Lower leg skin (tissue), 3 donors: ENCODE measurements at regions not wholly inside any gene's neighbourhood (a gene's known extent, or its start where the extent isn't known, plus 50 kb on each side); places are given as distances from the start of the nearest gene placed in this dataset.

Experiments used
- CTCF ChIP-seq, 3 donors: fragments of 450-650 bp; IDR thresholded peaks; one replicate each; pipeline ENCODE4 v1.5.1; 2016; ENCODE audit warnings: antibody characterized with exemption in 3 of 3, mild to moderate bottlenecking in 3 of 3, moderate library complexity in 2 of 3
- POLR2A ChIP-seq, 2 donors: fragments of 450-650 bp; IDR thresholded peaks; one replicate each; pipeline ENCODE4 v1.6.1; 2016 to 2017; ENCODE audit warnings: antibody characterized with exemption in 2 of 2, mild to moderate bottlenecking in 1 of 2, moderate library complexity in 1 of 2

GRCh38 chr6:66361886-66362285 lies 654.9 kb upstream of the EYS start:
- TF ChIP-seq CTCF (IDR thresholded peaks at IDR 0.05) = no peak
- no peak for TF ChIP-seq POLR2A (IDR thresholded peaks at IDR 0.05)
